Urinary bladder (tissue), 3 donors: ENCODE measurements at regions not wholly inside any gene's neighbourhood (a gene's known extent, or its start where the extent isn't known, plus 50 kb on each side); places are given as distances from the start of the nearest gene placed in this dataset.

Experiments used
- DNase-seq: peaks from one replicate; pipeline ENCODE4 v3.0.0-alpha.2; 2015; ENCODE audit errors: extremely low spot score
- H3K27ac ChIP-seq: one replicate; pipeline ENCODE4 v1.5.1; 2013; ENCODE audit warnings: low read depth, mild to moderate bottlenecking, moderate library complexity
- H3K36me3 ChIP-seq: one replicate; pipeline ENCODE4 v1.6.1; 2013; ENCODE audit warnings: mild to moderate bottlenecking, moderate library complexity; ENCODE audit not compliant: insufficient read depth
- H3K4me1 ChIP-seq: one replicate; pipeline ENCODE4 v1.6.1; 2013; ENCODE audit warnings: mild to moderate bottlenecking, moderate library complexity; ENCODE audit not compliant: insufficient read depth
- H3K4me3 ChIP-seq: one replicate; pipeline ENCODE4 v1.5.1; 2013; ENCODE audit warnings: low read depth, low read length
- WGBS: extraction: QIAGEN DNeasy Blood & Tissue Kit; methylation state at CpG from one replicate; pipeline ENCODE4 v1.1.7; 2013; 5-methylcytosine and 5-hydroxymethylcytosine counted together
- donor health status: healthy with polysubstance abuse.
- donor health status: healthy.

- Histone ChIP-seq H3K4me3 (no peak overlapping the region), H3K36me3 (no peaks in the 10 kb centered on the region), H3K27ac (no peak overlapping the region), H3K4me1 (no peaks in the 10 kb centered on the region)
- DNase-seq: no peak
- 94% methylated on average over 7 of the region's 7 CpGs for WGBS
These were observed 134.2 kb upstream of the LRFN2 start for GRCh38 chr6:40721271-40721952.

- Histone ChIP-seq H3K27ac (peak overlapping the region; percentile 46), H3K36me3 (no peaks in the 10 kb centered on the region), H3K4me1 (no peaks in the 10 kb centered on the region), H3K4me3 (no peak overlapping the region)
- DNase-seq: no peak
- WGBS: 49% methylated on average over 2 of the region's 2 CpGs
These were observed 133.2 kb upstream of the LRFN2 start for GRCh38 chr6:40720375-40720748.

GRCh38 chr6:40719671-40720374, 132.7 kb upstream of the LRFN2 start:
- H3K36me3 ChIP-seq: no peaks in the 10 kb centered on the region
- H3K4me3 ChIP-seq: no peak overlapping the region
- H3K27ac ChIP-seq: peak overlapping the region; percentile 46
- no peaks in the 10 kb centered on the region for H3K4me1 ChIP-seq
- WGBS: 47% methylated on average over 7 of the region's 7 CpGs
- DNase-seq: no peak

GRCh38 chr6:40718401-40718800, 131.2 kb upstream of the LRFN2 start:
- H3K36me3 ChIP-seq: no peaks in the 10 kb centered on the region
- WGBS: 94% methylated on average over 1 of the region's 1 CpG

GRCh38 chr6:40717411-40718057, 130.4 kb upstream of the LRFN2 start:
- Histone ChIP-seq H3K4me1 (no peaks in the 10 kb centered on the region), H3K27ac (no peak overlapping the region), H3K36me3 (no peaks in the 10 kb centered on the region), H3K4me3 (no peak overlapping the region)
- WGBS: 92% methylated on average over 3 of the region's 3 CpGs
- no peak for DNase-seq

More at GRCh38 chr6:40718401-40718800, 131.2 kb upstream of the LRFN2 start:
- no peak for DNase-seq
- Histone ChIP-seq H3K4me1 (no peaks in the 10 kb centered on the region), H3K27ac (no peak overlapping the region), H3K4me3 (no peak overlapping the region)

- no peaks in the 10 kb centered on the region for H3K4me1 ChIP-seq
- no peak overlapping the region for H3K4me3 ChIP-seq
- 46% methylated on average over 12 of the region's 12 CpGs for WGBS
- H3K27ac ChIP-seq: no peak overlapping the region
- no peak for DNase-seq
- H3K36me3 ChIP-seq: no peaks in the 10 kb centered on the region
These were observed 128.6 kb upstream of the LRFN2 start for GRCh38 chr6:40715570-40716403.

GRCh38 chr6:40714576-40715564, 127.7 kb upstream of the LRFN2 start:
- Histone ChIP-seq H3K4me3 (no peak overlapping the region), H3K4me1 (no peaks in the 10 kb centered on the region), H3K27ac (no peak overlapping the region), H3K36me3 (no peaks in the 10 kb centered on the region)
- DNase-seq: no peak
- 89% methylated on average over 8 of the region's 8 CpGs for WGBS

GRCh38 chr6:40714143-40714542, 127.0 kb upstream of the LRFN2 start:
- Histone ChIP-seq H3K27ac (no peak overlapping the region), H3K36me3 (no peaks in the 10 kb centered on the region), H3K4me1 (no peaks in the 10 kb centered on the region), H3K4me3 (no peak overlapping the region)
- WGBS: 96% methylated on average over 6 of the region's 6 CpGs
- no peak for DNase-seq

- Histone ChIP-seq H3K27ac (no peak overlapping the region), H3K36me3 (no peaks in the 10 kb centered on the region), H3K4me3 (no peak overlapping the region), H3K4me1 (no peaks in the 10 kb centered on the region)
- WGBS: 61% methylated on average over 10 of the region's 10 CpGs
- DNase-seq: no peak
These were observed 126.0 kb upstream of the LRFN2 start for GRCh38 chr6:40713002-40713719.

- no peak overlapping the region for H3K27ac ChIP-seq
- H3K4me3 ChIP-seq: no peak overlapping the region
- WGBS: 49% methylated on average over 5 of the region's 5 CpGs
- no peaks in the 10 kb centered on the region for H3K4me1 ChIP-seq
- DNase-seq: no peak
- H3K36me3 ChIP-seq: no peaks in the 10 kb centered on the region
These were observed 123.6 kb upstream of the LRFN2 start for GRCh38 chr6:40710626-40711330.

GRCh38 chr6:40708049-40708448, 120.9 kb upstream of the LRFN2 start:
- DNase-seq: no peak
- 84% methylated on average over 4 of the region's 4 CpGs for WGBS
- no peaks in the 10 kb centered on the region for H3K4me1 ChIP-seq
- no peak overlapping the region for H3K27ac ChIP-seq
- H3K36me3 ChIP-seq: no peaks in the 10 kb centered on the region
- H3K4me3 ChIP-seq: no peak overlapping the region

- Histone ChIP-seq H3K36me3 (no peaks in the 10 kb centered on the region), H3K27ac (no peak overlapping the region), H3K4me1 (no peaks in the 10 kb centered on the region), H3K4me3 (no peak overlapping the region)
- WGBS: 57% methylated on average over 1 of the region's 1 CpG
- no peak for DNase-seq
These were observed 119.0 kb upstream of the LRFN2 start for GRCh38 chr6:40706178-40706577.
